ENCODE measurements at regions not wholly inside any gene's neighbourhood (a gene's known extent, or its start where the extent isn't known, plus 50 kb on each side); places are given as distances from the start of the nearest gene placed in this dataset.

- no peak for DNase-seq
These were observed 209.5 kb downstream of the SAMD5 start for GRCh38 chr6:147717991-147718390.

- DNase-seq: no peak
These were observed 213.7 kb downstream of the SAMD5 start for GRCh38 chr6:147722158-147722557.

- DNase-seq: no peak
These were observed 216.0 kb downstream of the SAMD5 start for GRCh38 chr6:147724454-147724853.

- no peak for DNase-seq
These were observed 217.9 kb downstream of the SAMD5 start for GRCh38 chr6:147726342-147726741.

- no peak for DNase-seq
These were observed 220.4 kb downstream of the SAMD5 start for GRCh38 chr6:147728903-147729302.

GRCh38 chr6:147733686-147734085, 225.2 kb downstream of the SAMD5 start:
- DNase-seq: no peak

- no peak for DNase-seq
These were observed 225.7 kb downstream of the SAMD5 start for GRCh38 chr6:147734151-147734550.

GRCh38 chr6:147735924-147736323, 227.4 kb downstream of the SAMD5 start:
- DNase-seq: no peak

GRCh38 chr6:147737115-147737514, 228.6 kb downstream of the SAMD5 start:
- no peak for DNase-seq

GRCh38 chr6:147738099-147738498, 229.6 kb downstream of the SAMD5 start:
- no peak for DNase-seq

GRCh38 chr6:147738516-147739162, 230.1 kb downstream of the SAMD5 start:
- no peak for DNase-seq

- no peak for DNase-seq
These were observed 231.8 kb downstream of the SAMD5 start for GRCh38 chr6:147740326-147740725.

- DNase-seq: no peak
These were observed 232.4 kb downstream of the SAMD5 start for GRCh38 chr6:147740916-147741315.

- DNase-seq: no peak
These were observed 232.9 kb downstream of the SAMD5 start for GRCh38 chr6:147741389-147741788.

GRCh38 chr6:147742440-147742839, 233.9 kb downstream of the SAMD5 start:
- no peak for DNase-seq

- DNase-seq: no peak
These were observed 235.5 kb downstream of the SAMD5 start for GRCh38 chr6:147744012-147744411.

- DNase-seq: no peak
These were observed 240.8 kb downstream of the SAMD5 start for GRCh38 chr6:147749331-147749730.

GRCh38 chr6:147750413-147750812, 241.9 kb downstream of the SAMD5 start:
- DNase-seq: no peak

GRCh38 chr6:147751232-147751631, 242.7 kb downstream of the SAMD5 start:
- no peak for DNase-seq

- DNase-seq: no peak
These were observed 244.4 kb downstream of the SAMD5 start for GRCh38 chr6:147752689-147753403.

- DNase-seq: no peak
These were observed 247.5 kb downstream of the SAMD5 start for GRCh38 chr6:147755999-147756398.

- no peak for DNase-seq
These were observed 248.4 kb downstream of the SAMD5 start for GRCh38 chr6:147756891-147757290.

GRCh38 chr6:147757291-147757690, 248.8 kb downstream of the SAMD5 start:
- DNase-seq: no peak

- no peak for DNase-seq
These were observed 249.8 kb downstream of the SAMD5 start for GRCh38 chr6:147758303-147758702.

GRCh38 chr6:147759093-147759492, 250.6 kb downstream of the SAMD5 start:
- DNase-seq: no peak

All from inflammatory macrophage (primary cell).